HL-60 (cell line): ENCODE measurements at regions not wholly inside any gene's neighbourhood (a gene's known extent, or its start where the extent isn't known, plus 50 kb on each side); places are given as distances from the start of the nearest gene placed in this dataset.

Source experiments
- DNase-seq, 2 experiments: peaks; one replicate each; pipeline ENCODE4 v3.0.0-alpha.2; 2010 to 2020; ENCODE audit warnings: low read depth in 1 of 2, low spot score in 1 of 2
- H3K27ac ChIP-seq: fragments of 250-450 bp; sonication (Bioruptor Pico); replicated peaks from 2 replicates; pipeline ENCODE4 v1.5.1; 2020; ENCODE audit warnings: mild to moderate bottlenecking, moderate library complexity
- H3K27me3 ChIP-seq: fragments of 250-450 bp; sonication (Bioruptor Pico); 2 replicates; pipeline ENCODE4 v1.5.1; 2021; ENCODE audit warnings: mild to moderate bottlenecking, moderate library complexity; ENCODE audit not compliant: insufficient read depth, poor library complexity, severe bottlenecking
- H3K4me3 ChIP-seq: replicated peaks from 2 replicates; pipeline ENCODE4 v1.5.1; 2011; ENCODE audit warnings: mild to moderate bottlenecking, control low read depth, low read length; ENCODE audit not compliant: insufficient read depth
- CTCF ChIP-seq: IDR thresholded peaks from one replicate; pipeline ENCODE4 v1.5.1; 2011; ENCODE audit warnings: low read length, control low read depth, inconsistent platforms; ENCODE audit not compliant: insufficient read depth
- GABPA ChIP-seq: IDR thresholded peaks from 2 replicates; pipeline ENCODE4 v1.6.1; 2012; ENCODE audit warnings: low read depth
- POLR2AphosphoS5 ChIP-seq: IDR thresholded peaks from 2 replicates; pipeline ENCODE4 v1.6.1; 2012; ENCODE audit warnings: low read depth
- SPI1 ChIP-seq: IDR thresholded peaks from 2 replicates; pipeline ENCODE4 v1.6.1; 2012; ENCODE audit warnings: low read depth, mild to moderate bottlenecking, borderline replicate concordance
- TF ChIP-seq, protein P1 (sequence below): IDR thresholded peaks from 2 replicates; pipeline ENCODE4 v1.6.1; 2012; ENCODE audit warnings: low read depth; ENCODE audit not compliant: insufficient replicate concordance

- H3K4me3 ChIP-seq, result no peak overlapping the region
- H3K27me3 ChIP-seq, result no peaks in the 10 kb centered on the region
- no peak overlapping the region for H3K27ac ChIP-seq
- TF ChIP-seq, protein P1, sequence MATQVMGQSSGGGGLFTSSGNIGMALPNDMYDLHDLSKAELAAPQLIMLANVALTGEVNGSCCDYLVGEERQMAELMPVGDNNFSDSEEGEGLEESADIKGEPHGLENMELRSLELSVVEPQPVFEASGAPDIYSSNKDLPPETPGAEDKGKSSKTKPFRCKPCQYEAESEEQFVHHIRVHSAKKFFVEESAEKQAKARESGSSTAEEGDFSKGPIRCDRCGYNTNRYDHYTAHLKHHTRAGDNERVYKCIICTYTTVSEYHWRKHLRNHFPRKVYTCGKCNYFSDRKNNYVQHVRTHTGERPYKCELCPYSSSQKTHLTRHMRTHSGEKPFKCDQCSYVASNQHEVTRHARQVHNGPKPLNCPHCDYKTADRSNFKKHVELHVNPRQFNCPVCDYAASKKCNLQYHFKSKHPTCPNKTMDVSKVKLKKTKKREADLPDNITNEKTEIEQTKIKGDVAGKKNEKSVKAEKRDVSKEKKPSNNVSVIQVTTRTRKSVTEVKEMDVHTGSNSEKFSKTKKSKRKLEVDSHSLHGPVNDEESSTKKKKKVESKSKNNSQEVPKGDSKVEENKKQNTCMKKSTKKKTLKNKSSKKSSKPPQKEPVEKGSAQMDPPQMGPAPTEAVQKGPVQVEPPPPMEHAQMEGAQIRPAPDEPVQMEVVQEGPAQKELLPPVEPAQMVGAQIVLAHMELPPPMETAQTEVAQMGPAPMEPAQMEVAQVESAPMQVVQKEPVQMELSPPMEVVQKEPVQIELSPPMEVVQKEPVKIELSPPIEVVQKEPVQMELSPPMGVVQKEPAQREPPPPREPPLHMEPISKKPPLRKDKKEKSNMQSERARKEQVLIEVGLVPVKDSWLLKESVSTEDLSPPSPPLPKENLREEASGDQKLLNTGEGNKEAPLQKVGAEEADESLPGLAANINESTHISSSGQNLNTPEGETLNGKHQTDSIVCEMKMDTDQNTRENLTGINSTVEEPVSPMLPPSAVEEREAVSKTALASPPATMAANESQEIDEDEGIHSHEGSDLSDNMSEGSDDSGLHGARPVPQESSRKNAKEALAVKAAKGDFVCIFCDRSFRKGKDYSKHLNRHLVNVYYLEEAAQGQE, result no peak
- TF ChIP-seq GABPA (no peak), CTCF (peak; percentile 86), SPI1 (no peak), POLR2AphosphoS5 (no peak)
- peak; percentile 34 to 48 for DNase-seq
Observed at GRCh38 chr12:130031571-130032189, 127.9 kb upstream of the TMEM132D start.

DNA sequence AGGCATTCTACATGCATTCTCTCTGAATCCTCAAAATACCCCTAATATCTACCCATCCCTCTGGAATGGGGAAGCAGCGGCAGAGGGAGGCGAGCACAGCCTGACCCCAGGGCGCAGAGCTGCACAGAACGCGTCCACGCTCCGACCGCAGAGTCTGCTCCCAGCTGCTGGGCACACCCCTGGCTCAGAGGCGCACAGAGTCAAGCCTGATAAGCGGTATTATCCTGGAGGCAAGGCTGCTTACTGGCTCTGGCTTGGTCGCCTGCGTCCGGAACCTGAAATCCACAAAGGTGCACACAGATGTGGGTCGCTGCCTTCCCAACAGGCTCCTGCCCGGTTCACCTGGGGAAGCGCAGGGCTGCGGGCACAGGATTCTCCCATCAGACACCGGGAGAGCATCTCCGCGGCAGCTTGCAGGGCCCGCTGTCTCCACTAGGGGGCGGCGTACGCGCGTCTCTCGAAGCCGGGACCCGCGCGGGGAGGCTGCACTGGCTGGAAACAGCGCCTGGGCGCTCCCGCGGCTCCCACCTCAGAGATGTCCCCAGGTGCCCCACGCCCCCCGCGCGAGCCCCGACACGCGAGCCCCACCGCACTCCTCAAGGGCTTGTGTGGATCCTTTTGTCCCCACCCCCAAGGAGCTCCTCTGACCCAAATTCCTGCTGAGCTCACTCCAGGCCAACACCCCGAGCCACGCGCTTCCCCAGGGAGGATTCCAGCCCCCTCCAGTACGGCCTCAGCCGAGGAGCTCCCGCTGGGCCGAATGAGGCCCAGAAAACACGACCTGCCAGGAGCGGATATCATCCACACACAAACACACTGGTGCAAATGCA lies 120.1 kb upstream of the FZD10 start:
- DNase-seq, result no peak
- H3K4me3 ChIP-seq, result no peak overlapping the region
- peaks cover 15% of the 10 kb centered on the region for H3K27me3 ChIP-seq
- no peak overlapping the region for H3K27ac ChIP-seq
- no peak for TF ChIP-seq POLR2AphosphoS5
- no peak for TF ChIP-seq CTCF
- no peak for TF ChIP-seq GABPA
- no peak for TF ChIP-seq SPI1
- TF ChIP-seq, protein P1, result no peak

GRCh38 chr12:130043685-130044406 lies 118.4 kb upstream of the FZD10 start:
- TF ChIP-seq GABPA (no peak), SPI1 (no peak), POLR2AphosphoS5 (no peak), CTCF (no peak)
- TF ChIP-seq, protein P1, result no peak
- H3K27me3 ChIP-seq, result peaks cover 15% of the 10 kb centered on the region
- no peak for DNase-seq
- no peak overlapping the region for H3K27ac ChIP-seq
- no peak overlapping the region for H3K4me3 ChIP-seq
